ENCODE measurements at regions not wholly inside any gene's neighbourhood (a gene's known extent, or its start where the extent isn't known, plus 50 kb on each side); places are given as distances from the start of the nearest gene placed in this dataset.

DNA sequence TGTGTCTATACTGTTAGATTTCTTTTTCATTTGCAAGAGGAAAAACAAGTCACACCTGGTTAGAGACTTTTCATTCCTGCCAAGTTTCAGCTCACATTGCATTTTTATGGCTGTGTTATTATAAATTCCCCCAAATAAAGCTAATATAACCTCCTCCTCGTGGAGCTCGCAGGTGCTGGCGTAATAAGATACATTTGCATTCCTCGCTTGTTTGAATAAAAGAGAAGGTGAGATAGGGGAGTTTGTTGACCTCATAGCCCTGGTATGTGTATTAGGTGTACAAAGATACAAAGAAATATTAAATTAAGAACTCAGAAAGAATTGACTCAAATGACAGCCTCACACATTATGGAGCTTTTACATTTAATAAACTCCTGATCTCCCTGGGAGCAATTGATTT lies 257.7 kb upstream of the SP8 start:
- no peaks in the 10 kb centered on the region for H3K36me3 ChIP-seq
- H3K27me3 ChIP-seq, result no peaks in the 10 kb centered on the region
- TF ChIP-seq, protein P1, sequence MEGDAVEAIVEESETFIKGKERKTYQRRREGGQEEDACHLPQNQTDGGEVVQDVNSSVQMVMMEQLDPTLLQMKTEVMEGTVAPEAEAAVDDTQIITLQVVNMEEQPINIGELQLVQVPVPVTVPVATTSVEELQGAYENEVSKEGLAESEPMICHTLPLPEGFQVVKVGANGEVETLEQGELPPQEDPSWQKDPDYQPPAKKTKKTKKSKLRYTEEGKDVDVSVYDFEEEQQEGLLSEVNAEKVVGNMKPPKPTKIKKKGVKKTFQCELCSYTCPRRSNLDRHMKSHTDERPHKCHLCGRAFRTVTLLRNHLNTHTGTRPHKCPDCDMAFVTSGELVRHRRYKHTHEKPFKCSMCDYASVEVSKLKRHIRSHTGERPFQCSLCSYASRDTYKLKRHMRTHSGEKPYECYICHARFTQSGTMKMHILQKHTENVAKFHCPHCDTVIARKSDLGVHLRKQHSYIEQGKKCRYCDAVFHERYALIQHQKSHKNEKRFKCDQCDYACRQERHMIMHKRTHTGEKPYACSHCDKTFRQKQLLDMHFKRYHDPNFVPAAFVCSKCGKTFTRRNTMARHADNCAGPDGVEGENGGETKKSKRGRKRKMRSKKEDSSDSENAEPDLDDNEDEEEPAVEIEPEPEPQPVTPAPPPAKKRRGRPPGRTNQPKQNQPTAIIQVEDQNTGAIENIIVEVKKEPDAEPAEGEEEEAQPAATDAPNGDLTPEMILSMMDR (IDR thresholded peaks at IDR 0.05; ENCODE audit: low read depth, low read length), result no peak
- no peaks in the 10 kb centered on the region for H3K4me1 ChIP-seq (ENCODE audit: low read depth)
- H3K27ac ChIP-seq, result no peak overlapping the region
- no peaks in the 10 kb centered on the region for H3K9me3 ChIP-seq (ENCODE audit: low read depth)
- no peak for DNase-seq (ENCODE audit: low read depth in 1 of 2, low spot score in 1 of 2)
- no peak overlapping the region for H3K4me3 ChIP-seq

DNA sequence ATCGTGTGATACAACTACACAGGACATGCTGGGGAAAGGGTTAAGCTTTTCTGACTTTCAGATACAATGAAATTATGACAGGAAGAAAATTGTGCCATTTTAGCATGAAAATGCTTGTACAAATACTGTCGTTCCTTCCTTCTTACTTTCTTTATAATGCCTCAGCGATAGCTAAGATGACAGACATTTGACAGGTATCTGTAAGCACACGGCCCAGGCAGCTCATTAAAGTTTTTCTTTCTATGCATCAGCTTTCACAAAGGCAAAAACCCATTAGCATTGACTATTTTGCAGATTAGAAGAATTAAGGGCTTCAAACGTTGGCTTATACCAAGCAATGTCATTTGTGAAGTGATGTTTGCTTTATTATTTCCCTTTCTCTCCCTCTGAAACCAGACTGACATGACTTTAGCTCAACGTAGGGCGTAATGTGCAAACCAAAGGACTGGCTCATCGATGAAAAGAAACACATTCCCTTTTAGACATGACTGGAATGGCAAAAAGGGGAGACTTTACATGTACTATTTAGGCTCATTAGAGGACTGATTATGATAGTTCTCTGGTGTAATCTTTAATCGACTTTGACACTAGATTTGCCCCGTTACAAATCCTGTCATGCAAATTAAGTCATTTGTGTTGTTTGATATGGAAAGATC lies 258.4 kb upstream of the SP8 start:
- no peaks in the 10 kb centered on the region for H3K9me3 ChIP-seq (ENCODE audit: low read depth)
- TF ChIP-seq, protein P1 (IDR thresholded peaks at IDR 0.05; ENCODE audit: low read depth, low read length), result no peak
- no peaks in the 10 kb centered on the region for H3K36me3 ChIP-seq
- H3K4me1 ChIP-seq (ENCODE audit: low read depth), result no peaks in the 10 kb centered on the region
- no peak overlapping the region for H3K4me3 ChIP-seq
- no peaks in the 10 kb centered on the region for H3K27me3 ChIP-seq
- no peak overlapping the region for H3K27ac ChIP-seq
- no peak for DNase-seq (ENCODE audit: low read depth in 1 of 2, low spot score in 1 of 2)

DNA sequence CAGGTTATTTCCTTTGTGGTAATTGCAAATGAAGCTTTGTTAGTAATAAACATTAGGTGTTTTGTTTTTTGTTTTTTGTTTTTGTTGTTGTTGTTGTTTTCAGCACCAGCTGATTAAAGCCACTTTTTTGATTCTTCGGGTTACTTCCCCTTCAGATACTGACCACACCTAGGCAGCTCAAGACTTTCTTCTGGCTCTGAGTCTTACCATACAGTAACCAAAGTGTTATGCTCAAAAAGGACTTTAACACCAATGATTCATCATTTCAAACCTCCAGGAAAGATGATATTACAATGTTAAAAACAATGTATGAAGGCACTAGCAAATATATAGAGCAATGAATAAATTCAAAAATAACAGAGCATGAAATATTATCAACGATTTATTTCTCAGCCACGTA lies 265.2 kb upstream of the SP8 start:
- H3K4me1 ChIP-seq (ENCODE audit: low read depth), result no peaks in the 10 kb centered on the region
- no peaks in the 10 kb centered on the region for H3K27me3 ChIP-seq
- DNase-seq (ENCODE audit: low read depth in 1 of 2, low spot score in 1 of 2), result no peak
- no peaks in the 10 kb centered on the region for H3K9me3 ChIP-seq (ENCODE audit: low read depth)
- TF ChIP-seq, protein P1 (IDR thresholded peaks at IDR 0.05; ENCODE audit: low read depth, low read length), result no peak
- no peak overlapping the region for H3K4me3 ChIP-seq
- H3K27ac ChIP-seq, result no peak overlapping the region
- no peaks in the 10 kb centered on the region for H3K36me3 ChIP-seq

DNA sequence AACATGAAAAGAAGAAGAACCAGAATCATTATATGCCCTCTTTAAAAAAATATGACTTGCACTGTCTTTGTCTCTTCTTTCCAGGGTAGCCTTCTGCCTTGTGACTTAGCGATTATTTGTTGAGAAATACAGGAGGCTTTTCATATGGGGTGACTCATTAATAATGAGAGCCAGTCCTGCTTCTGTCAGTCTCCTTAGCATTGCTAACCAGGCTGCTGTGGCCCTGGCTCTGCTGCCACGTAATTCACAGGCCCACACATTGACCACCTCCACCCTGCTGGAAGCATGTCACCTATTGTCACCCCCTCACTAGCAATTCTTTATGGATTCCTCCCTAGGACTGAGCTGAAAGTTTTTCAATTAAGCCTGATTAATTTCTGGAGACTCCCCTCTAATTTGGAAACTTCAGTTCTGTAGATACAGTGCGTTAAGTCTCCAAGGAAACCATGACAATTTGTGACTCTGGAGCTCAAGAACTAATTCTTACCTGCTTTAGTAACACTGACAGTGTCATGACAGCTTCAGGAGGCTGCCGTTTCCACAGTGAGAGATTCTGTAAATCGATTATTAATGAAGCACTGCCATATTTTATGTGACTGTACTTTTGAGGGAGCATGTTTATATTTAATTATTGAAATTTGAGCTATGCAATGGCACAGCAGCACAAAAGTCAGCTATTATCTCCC lies 267.9 kb upstream of the SP8 start:
- H3K27ac ChIP-seq, result no peak overlapping the region
- no peaks in the 10 kb centered on the region for H3K4me1 ChIP-seq (ENCODE audit: low read depth)
- H3K4me3 ChIP-seq, result no peak overlapping the region
- TF ChIP-seq, protein P1 (IDR thresholded peaks at IDR 0.05; ENCODE audit: low read depth, low read length), result no peak
- DNase-seq (ENCODE audit: low read depth in 1 of 2, low spot score in 1 of 2), result no peak
- no peaks in the 10 kb centered on the region for H3K36me3 ChIP-seq
- no peaks in the 10 kb centered on the region for H3K9me3 ChIP-seq (ENCODE audit: low read depth)
- H3K27me3 ChIP-seq, result no peaks in the 10 kb centered on the region

DNA sequence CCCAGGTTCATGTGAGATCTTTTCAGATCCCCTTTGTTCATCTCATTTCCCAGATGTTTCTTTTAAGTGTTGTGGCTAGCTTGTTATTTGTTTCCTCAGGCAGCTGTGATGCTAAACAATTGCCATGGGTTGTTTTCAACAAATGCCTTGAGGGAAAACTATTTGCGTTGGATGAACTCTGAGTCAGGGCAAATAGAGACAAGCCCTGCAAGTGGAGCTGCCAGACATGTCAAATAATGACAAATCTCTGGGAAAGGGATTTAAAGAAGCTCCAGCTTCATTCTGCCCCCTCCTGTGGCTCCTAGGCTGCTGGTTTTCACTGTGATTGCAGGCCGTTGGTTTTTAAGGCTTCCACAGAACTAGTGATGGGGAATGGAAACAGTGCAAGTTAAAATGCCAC lies 272.4 kb upstream of the SP8 start:
- TF ChIP-seq, protein P1 (IDR thresholded peaks at IDR 0.05; ENCODE audit: low read depth, low read length), result no peak
- Histone ChIP-seq H3K4me1 (ENCODE audit: low read depth) (peaks cover 11% of the 10 kb centered on the region), H3K27me3 (no peaks in the 10 kb centered on the region), H3K9me3 (ENCODE audit: low read depth) (no peaks in the 10 kb centered on the region), H3K36me3 (no peaks in the 10 kb centered on the region), H3K4me3 (no peak overlapping the region), H3K27ac (no peak overlapping the region)
- DNase-seq (ENCODE audit: low read depth in 1 of 2, low spot score in 1 of 2), result no peak
